Neural progenitor cell (in vitro differentiated cells): ENCODE measurements at regions not wholly inside any gene's neighbourhood (a gene's known extent, or its start where the extent isn't known, plus 50 kb on each side); places are given as distances from the start of the nearest gene placed in this dataset.
A peak's percentile ranks its signal among the peaks of the same experiment; 100 is the strongest.
"Not testable (repeated sequence)": the region's sequence is repeated elsewhere in the genome, so short reads cannot be mapped to it uniquely, and the experiment has no call there.

Source experiments
- DNase-seq: peaks from one replicate; pipeline ENCODE4 v3.0.0-alpha.2; 2016; ENCODE audit warnings: low spot score
- H2AFZ ChIP-seq: fragments of 200-600 bp; sonication (generic); replicated peaks from 2 replicates; pipeline ENCODE4 v1.6.1; 2016; ENCODE audit warnings: antibody characterized with exemption
- H3F3A ChIP-seq: fragments of 200-600 bp; sonication (generic); 2 replicates; pipeline ENCODE4 v1.6.1; 2016; ENCODE audit warnings: antibody characterized with exemption, low read depth
- H3K27ac ChIP-seq: fragments of 200-600 bp; sonication (generic); 2 replicates; pipeline ENCODE4 v1.5.1; 2016; ENCODE audit warnings: mild to moderate bottlenecking
- H3K27me3 ChIP-seq: fragments of 200-600 bp; sonication (generic); 2 replicates; pipeline ENCODE4 v1.6.1; 2016; ENCODE audit warnings: mild to moderate bottlenecking, moderate library complexity
- H3K36me3 ChIP-seq: fragments of 200-600 bp; sonication (generic); 2 replicates; pipeline ENCODE4 v1.5.1; 2016
- H3K4me1 ChIP-seq: fragments of 200-600 bp; sonication (generic); 2 replicates; pipeline ENCODE4 v1.6.1; 2016; ENCODE audit warnings: mixed run types
- H3K4me2 ChIP-seq: fragments of 200-600 bp; sonication (generic); 2 replicates; pipeline ENCODE4 v1.6.1; 2016
- H3K4me3 ChIP-seq: fragments of 200-600 bp; sonication (generic); 2 replicates; pipeline ENCODE4 v1.5.1; 2016
- H3K79me2 ChIP-seq: fragments of 200-600 bp; sonication (generic); 2 replicates; pipeline ENCODE4 v1.6.1; 2016; ENCODE audit warnings: low read depth
- H3K9ac ChIP-seq: fragments of 200-600 bp; sonication (generic); 2 replicates; pipeline ENCODE4 v1.6.1; 2016
- H3K9me3 ChIP-seq: fragments of 200-600 bp; sonication (generic); 2 replicates; pipeline ENCODE4 v1.5.1; 2016; ENCODE audit warnings: low read depth
- H4K20me1 ChIP-seq: fragments of 200-600 bp; sonication (generic); 2 replicates; pipeline ENCODE4 v1.6.1; 2016; ENCODE audit warnings: low read depth
- H3K27ac Mint-ChIP-seq: 3 replicates; pipeline ENCODE4 v1.8.0; 2021; ENCODE audit warnings: mixed read lengths
- H3K27me3 Mint-ChIP-seq: 2 replicates; pipeline ENCODE4 v1.8.0; 2022; ENCODE audit warnings: low read depth, mild to moderate bottlenecking, inconsistent platforms, moderate library complexity, mixed read lengths; ENCODE audit not compliant: insufficient read depth
- H3K36me3 Mint-ChIP-seq: 3 replicates; pipeline ENCODE4 v1.8.0; 2021; ENCODE audit warnings: mixed read lengths
- H3K4me1 Mint-ChIP-seq: 3 replicates; pipeline ENCODE4 v1.8.0; 2021; ENCODE audit warnings: mixed read lengths
- H3K4me3 Mint-ChIP-seq: 3 replicates; pipeline ENCODE4 v1.8.0; 2021; ENCODE audit warnings: mild to moderate bottlenecking, moderate library complexity, mixed read lengths
- H3K9me3 Mint-ChIP-seq: 3 replicates; pipeline ENCODE4 v1.8.0; 2020; ENCODE audit warnings: mixed read lengths
- CTCF ChIP-seq: fragments of 200-600 bp; sonication (generic); IDR thresholded peaks from 2 replicates; pipeline ENCODE4 v1.5.1; 2017; ENCODE audit warnings: antibody characterized with exemption, mild to moderate bottlenecking
- EZH2 ChIP-seq: fragments of 200-600 bp; sonication (generic); IDR thresholded peaks from 2 replicates; pipeline ENCODE4 v1.6.1; 2017; ENCODE audit warnings: antibody characterized with exemption, mild to moderate bottlenecking, moderate library complexity
- EZH2phosphoT487 ChIP-seq: fragments of 200-600 bp; sonication (generic); IDR thresholded peaks from 2 replicates; pipeline ENCODE4 v1.6.1; 2017; ENCODE audit warnings: antibody characterized with exemption

GRCh38 chr1:66424530-66424929, 109.4 kb upstream of the SGIP1 start:
- H3K9me3 ChIP-seq, H3K9ac ChIP-seq, H3K27ac Mint-ChIP-seq, H3K4me1 ChIP-seq, H2AFZ ChIP-seq, H3K4me2 ChIP-seq, H3K36me3 ChIP-seq, H3K27ac ChIP-seq, DNase-seq, H3K4me3 Mint-ChIP-seq, H4K20me1 ChIP-seq, H3K79me2 ChIP-seq, H3K4me3 ChIP-seq, H3K4me1 Mint-ChIP-seq, H3F3A ChIP-seq, H3K36me3 Mint-ChIP-seq, H3K27me3 Mint-ChIP-seq, H3K27me3 ChIP-seq: not testable (repeated sequence)
- H3K9me3 Mint-ChIP-seq: peaks cover 26% of the 10 kb centered on the region

GRCh38 chr1:66426239-66426853, 107.6 kb upstream of the SGIP1 start:
- peaks cover 3% of the 10 kb centered on the region for H3K36me3 ChIP-seq
- Mint-ChIP-seq H3K4me1 (no peaks in the 10 kb centered on the region), H3K27ac (no peak overlapping the region), H3K27me3 (peaks cover 8% of the 10 kb centered on the region), H3K4me3 (no peak overlapping the region), H3K9me3 (peaks cover 40% of the 10 kb centered on the region), H3K36me3 (peaks cover 6% of the 10 kb centered on the region)
- H3K79me2 ChIP-seq: no peaks in the 10 kb centered on the region
- no peaks in the 10 kb centered on the region for H3F3A ChIP-seq
- H3K4me2 ChIP-seq: no peak overlapping the region
- H2AFZ ChIP-seq: peak overlapping the region; percentile 82
- no peak overlapping the region for H3K4me3 ChIP-seq
- H3K27ac ChIP-seq: no peak overlapping the region
- H3K9ac ChIP-seq: no peak overlapping the region
- H4K20me1 ChIP-seq: no peaks in the 10 kb centered on the region
- DNase-seq: no peak
- H3K4me1 ChIP-seq: no peaks in the 10 kb centered on the region
- TF ChIP-seq EZH2: no peak
- no peak for TF ChIP-seq EZH2phosphoT487
- no peak for TF ChIP-seq CTCF
- peaks cover 5% of the 10 kb centered on the region for H3K9me3 ChIP-seq
- H3K27me3 ChIP-seq: no peaks in the 10 kb centered on the region

GRCh38 chr1:66430815-66431214, 103.1 kb upstream of the SGIP1 start:
- H3K27me3 Mint-ChIP-seq, H3K9me3 ChIP-seq, H3K4me1 ChIP-seq, H2AFZ ChIP-seq, DNase-seq, H3K4me3 Mint-ChIP-seq, H3K79me2 ChIP-seq, H3K36me3 Mint-ChIP-seq, H3K27ac ChIP-seq, H3K36me3 ChIP-seq, H3K4me1 Mint-ChIP-seq, H3K4me2 ChIP-seq, H3K4me3 ChIP-seq, H3F3A ChIP-seq, H3K27me3 ChIP-seq, H4K20me1 ChIP-seq, H3K9ac ChIP-seq: not testable (repeated sequence)
- peak overlapping the region; percentile 62 for H3K27ac Mint-ChIP-seq
- H3K9me3 Mint-ChIP-seq: peaks cover 46% of the 10 kb centered on the region

- Mint-ChIP-seq H3K9me3 (peaks cover 40% of the 10 kb centered on the region), H3K4me1 (no peaks in the 10 kb centered on the region), H3K4me3 (no peak overlapping the region), H3K27ac (no peak overlapping the region), H3K27me3 (peaks cover 3% of the 10 kb centered on the region), H3K36me3 (peaks cover 6% of the 10 kb centered on the region)
- no peak overlapping the region for H3K9ac ChIP-seq
- no peaks in the 10 kb centered on the region for H3K79me2 ChIP-seq
- H3K4me3 ChIP-seq: no peak overlapping the region
- no peaks in the 10 kb centered on the region for H3F3A ChIP-seq
- H4K20me1 ChIP-seq: no peaks in the 10 kb centered on the region
- no peak overlapping the region for H3K27ac ChIP-seq
- peaks cover 3% of the 10 kb centered on the region for H3K36me3 ChIP-seq
- no peak overlapping the region for H2AFZ ChIP-seq
- DNase-seq: no peak
- peaks cover 5% of the 10 kb centered on the region for H3K9me3 ChIP-seq
- TF ChIP-seq EZH2phosphoT487: no peak
- TF ChIP-seq EZH2: no peak
- no peak for TF ChIP-seq CTCF
- H3K4me1 ChIP-seq: no peaks in the 10 kb centered on the region
- no peak overlapping the region for H3K4me2 ChIP-seq
- no peaks in the 10 kb centered on the region for H3K27me3 ChIP-seq
Observed at GRCh38 chr1:66431999-66432398, 102.0 kb upstream of the SGIP1 start.
